Activated B cell treated with CpG ODN at 0.5 μM for 24 hours (primary cell): ENCODE measurements at regions not wholly inside any gene's neighbourhood (a gene's known extent, or its start where the extent isn't known, plus 50 kb on each side); places are given as distances from the start of the nearest gene placed in this dataset.

Source experiments
- ATAC-seq: fragments of 200-7000 bp; cut with Tn5 transposase; one replicate; pipeline ENCODE4 v1.10.0; 2021; ENCODE audit warnings: low read depth, mild to moderate bottlenecking, moderate library complexity
- CTCF ChIA-PET: fragments of 350-600 bp; sonication (Branson Sonifier 250); formaldehyde crosslinking; loops from one replicate; lab custom pipeline; 2021; ENCODE audit warnings: antibody characterized with exemption; lab: Charles Lee
- POLR2A ChIA-PET: fragments of 350-600 bp; sonication (Branson Sonifier 250); formaldehyde crosslinking; loops from one replicate; lab custom pipeline; 2021; ENCODE audit warnings: antibody characterized with exemption; lab: Charles Lee
- DNase-seq: peaks from one replicate; pipeline ENCODE4 v3.0.0; 2022
- H3K27ac Mint-ChIP-seq: one replicate; pipeline ENCODE4 v1.8.0; 2020; ENCODE audit warnings: mixed read lengths
- H3K27me3 Mint-ChIP-seq: one replicate; pipeline ENCODE4 v1.8.0; 2021; ENCODE audit warnings: mixed read lengths
- H3K36me3 Mint-ChIP-seq: one replicate; pipeline ENCODE4 v1.8.0; 2021; ENCODE audit warnings: low read depth, mixed read lengths
- H3K4me1 Mint-ChIP-seq: one replicate; pipeline ENCODE4 v1.8.0; 2021; ENCODE audit warnings: mixed read lengths
- H3K4me3 Mint-ChIP-seq: one replicate; pipeline ENCODE4 v1.8.0; 2020; ENCODE audit warnings: mild to moderate bottlenecking, mixed read lengths
- H3K9me3 Mint-ChIP-seq: one replicate; pipeline ENCODE4 v1.8.0; 2020; ENCODE audit warnings: mixed read lengths
- CTCF ChIP-seq: fragments of 200-600 bp; IDR thresholded peaks from one replicate; pipeline ENCODE4 v1.8.0; 2022; ENCODE audit warnings: antibody characterized with exemption, mild to moderate bottlenecking
- intact Hi-C: fragments of 100-400 bp; cut with micrococcal nuclease; formaldehyde crosslinking; loops from one replicate; pipeline ENCODE4 v1.15.1; 2024

GRCh38 chr18:8983195-8983594, 119.3 kb upstream of the NDUFV2 start:
- no peak overlapping the region for H3K27ac Mint-ChIP-seq

GRCh38 chr18:8984131-8984721, 118.3 kb upstream of the NDUFV2 start:
- POLR2A ChIA-PET = no interaction called here
- intact Hi-C loops = loop anchor here (5.0 to 10.0 kb wide), 2 partner anchors 72 to 199 kb away; no protein-coding TSS in a partner anchor
- Mint-ChIP-seq H3K36me3 (no peaks in the 10 kb centered on the region), H3K4me1 (peaks cover 7% of the 10 kb centered on the region), H3K27ac (no peak overlapping the region), H3K4me3 (no peak overlapping the region), H3K27me3 (peaks cover 3% of the 10 kb centered on the region), H3K9me3 (no peaks in the 10 kb centered on the region)
- no peak for TF ChIP-seq CTCF
- DNase-seq (no peak), ATAC-seq (no peak)
- CTCF ChIA-PET = interaction anchor here (0.9 to 3.9 kb wide), 3 partner anchors 13 to 330 kb away, joined by 3 to 51 read pairs (median 42); no protein-coding TSS in a partner anchor

More at GRCh38 chr18:8983195-8983594, 119.3 kb upstream of the NDUFV2 start:
- intact Hi-C loops = loop anchor here (5.0 to 10.0 kb wide), 2 partner anchors 71 to 198 kb away; no protein-coding TSS in a partner anchor
- Mint-ChIP-seq H3K4me1 (peaks cover 17% of the 10 kb centered on the region), H3K36me3 (no peaks in the 10 kb centered on the region), H3K4me3 (no peak overlapping the region), H3K27me3 (peaks cover under 1% of the 10 kb centered on the region), H3K9me3 (no peaks in the 10 kb centered on the region)
- no peak for ATAC-seq
- no peak for TF ChIP-seq CTCF
- DNase-seq = no peak
- POLR2A ChIA-PET = no interaction called here
- CTCF ChIA-PET = interaction anchor here (0.9 to 3.9 kb wide), 5 partner anchors 12 to 497 kb away, joined by 3 to 51 read pairs (median 4); no protein-coding TSS in a partner anchor

DNA sequence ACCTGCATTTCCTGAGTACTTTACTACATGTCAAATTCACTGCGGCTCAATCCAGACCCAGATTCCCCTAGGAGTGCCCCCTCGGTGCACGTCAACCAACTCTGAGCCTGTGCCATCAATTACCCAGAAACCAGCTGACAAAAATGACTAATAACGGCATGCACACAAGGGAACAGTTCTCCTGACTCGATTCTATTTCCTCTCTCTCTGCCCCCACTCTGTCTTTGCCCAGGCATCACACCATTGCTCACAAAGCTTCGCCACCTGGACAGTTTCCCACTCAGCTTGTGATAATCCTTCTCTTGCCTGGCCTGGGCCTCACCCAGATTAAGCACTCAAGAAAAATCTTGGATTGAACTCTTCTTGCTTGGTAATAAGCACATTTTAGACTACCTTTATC, 115.3 kb upstream of the NDUFV2 start:
- Mint-ChIP-seq H3K27ac (no peak overlapping the region), H3K27me3 (peaks cover 3% of the 10 kb centered on the region), H3K4me1 (peaks cover 3% of the 10 kb centered on the region), H3K9me3 (no peaks in the 10 kb centered on the region), H3K36me3 (no peaks in the 10 kb centered on the region), H3K4me3 (no peak overlapping the region)
- ATAC-seq = no peak
- no peak for DNase-seq
- ChIA-PET POLR2A (no interaction called here), CTCF (interaction anchor here (0.7 to 3.5 kb wide), 15 partner anchors 8 to 529 kb away, joined by 3 to 62 read pairs (median 6); no protein-coding TSS in a partner anchor)
- intact Hi-C loops = loop anchor here (10.0 kb wide), 1 partner anchor 202 kb away; no protein-coding TSS in a partner anchor
- TF ChIP-seq CTCF = no peak

- TF ChIP-seq CTCF = peak; percentile 19
- no peak overlapping the region for H3K27ac Mint-ChIP-seq
- H3K36me3 Mint-ChIP-seq = no peaks in the 10 kb centered on the region
- H3K9me3 Mint-ChIP-seq = no peaks in the 10 kb centered on the region
- H3K4me3 Mint-ChIP-seq = no peak overlapping the region
- ChIA-PET CTCF (interaction anchor here (0.6 to 3.5 kb wide), 24 partner anchors 9 to 528 kb away, joined by 3 to 62 read pairs (median 4); no protein-coding TSS in a partner anchor), POLR2A (no interaction called here)
- no peaks in the 10 kb centered on the region for H3K4me1 Mint-ChIP-seq
- peaks cover 3% of the 10 kb centered on the region for H3K27me3 Mint-ChIP-seq
- intact Hi-C loops = loop anchor here (1.0 to 10.0 kb wide), 6 partner anchors 160 to 528 kb away; no protein-coding TSS in a partner anchor
- peak; percentile 87 for ATAC-seq
- peak; percentile 25 for DNase-seq
Observed at GRCh38 chr18:8988260-8988871, 114.1 kb upstream of the NDUFV2 start.

GRCh38 chr18:8989017-8989416, 113.5 kb upstream of the NDUFV2 start:
- ATAC-seq (no peak), DNase-seq (no peak)
- no peaks in the 10 kb centered on the region for H3K9me3 Mint-ChIP-seq
- H3K4me3 Mint-ChIP-seq = no peak overlapping the region
- intact Hi-C loops = loop anchor here (2.0 to 10.0 kb wide), 2 partner anchors 204 to 528 kb away; no protein-coding TSS in a partner anchor
- no peaks in the 10 kb centered on the region for H3K4me1 Mint-ChIP-seq
- peaks cover 3% of the 10 kb centered on the region for H3K27me3 Mint-ChIP-seq
- POLR2A ChIA-PET = interaction anchor here (1.1 kb wide), 1 partner anchor 334 kb away, joined by 6 read pairs; no protein-coding TSS in a partner anchor
- no peaks in the 10 kb centered on the region for H3K36me3 Mint-ChIP-seq
- H3K27ac Mint-ChIP-seq = no peak overlapping the region
- TF ChIP-seq CTCF = no peak
- CTCF ChIA-PET = interaction anchor here (2.5 to 3.5 kb wide), 4 partner anchors 282 to 510 kb away, joined by 14 to 62 read pairs (median 38); no protein-coding TSS in a partner anchor
